GM19324 (cell line): ENCODE measurements at regions not wholly inside any gene's neighbourhood (a gene's known extent, or its start where the extent isn't known, plus 50 kb on each side); places are given as distances from the start of the nearest gene placed in this dataset.

Source experiments
- ATAC-seq: cut with Tn5 transposase; IDR thresholded peaks from one replicate; pipeline ENCODE4 v1.9.1; 2021; ENCODE audit warnings: mild to moderate bottlenecking, moderate library complexity; ENCODE audit not compliant: unreplicated experiment, low FRiP score

DNA sequence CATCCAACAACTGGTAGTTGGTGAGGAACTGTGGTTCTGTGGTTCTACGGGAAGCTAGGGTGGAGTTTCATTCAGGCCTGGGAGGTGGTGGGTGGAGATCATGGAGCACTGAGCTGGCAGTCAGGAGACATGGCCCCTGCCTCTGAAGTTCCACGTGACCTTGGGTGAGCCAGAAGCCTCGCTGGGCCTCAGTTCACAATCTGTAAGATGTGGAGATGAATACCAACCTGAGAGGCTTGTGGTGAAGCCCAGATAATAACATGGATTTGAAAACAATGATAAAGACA lies 177.9 kb downstream of the MACROH2A1 start:
- ATAC-seq, result no peak

- ATAC-seq, result no peak
Measured at GRCh38 chr5:135220394-135221186, 178.4 kb downstream of the MACROH2A1 start.

- no peak for ATAC-seq
Measured at GRCh38 chr5:135219868-135220267, 179.2 kb downstream of the MACROH2A1 start.

DNA sequence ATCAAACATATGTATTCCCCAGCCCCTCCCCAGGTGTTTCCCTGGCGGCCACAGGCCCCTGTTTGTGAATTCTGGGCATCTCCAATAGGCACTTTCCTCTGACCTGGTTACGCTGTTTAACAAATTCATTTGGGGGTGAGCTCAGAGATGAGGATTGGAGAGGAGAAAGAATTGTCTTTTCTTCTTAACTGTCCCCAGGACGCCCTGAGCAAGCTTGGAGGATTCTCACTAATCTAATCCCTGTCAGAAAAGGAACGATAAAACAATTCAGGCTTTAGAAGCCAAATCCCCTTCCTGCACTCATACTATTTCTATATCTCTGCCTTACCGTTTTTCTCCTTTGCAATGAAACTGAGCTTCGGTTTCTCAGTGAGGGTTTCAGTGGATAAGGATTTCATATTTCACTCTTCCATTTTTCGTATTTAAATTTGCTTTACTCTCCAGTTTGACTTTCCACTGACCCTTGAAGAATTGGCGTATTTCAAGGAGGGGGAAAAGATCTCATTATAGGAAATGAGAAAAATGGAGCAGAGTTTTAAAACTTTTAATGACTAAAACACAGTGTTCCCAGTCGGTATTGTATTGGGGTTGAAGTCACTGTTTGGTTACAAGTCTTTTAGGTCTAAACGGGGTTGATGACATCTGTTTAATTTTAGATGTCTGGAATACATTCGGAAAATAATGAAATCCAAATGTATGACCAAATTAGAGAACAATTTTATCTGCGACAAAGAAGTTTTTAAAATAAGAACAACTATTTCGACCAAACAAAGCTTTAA lies 180.1 kb downstream of the MACROH2A1 start:
- no peak for ATAC-seq

GRCh38 chr5:135218486-135218755 lies 180.6 kb downstream of the MACROH2A1 start:
- ATAC-seq, result no peak

- ATAC-seq, result no peak
Measured at GRCh38 chr5:135217669-135218485, 181.2 kb downstream of the MACROH2A1 start.

DNA sequence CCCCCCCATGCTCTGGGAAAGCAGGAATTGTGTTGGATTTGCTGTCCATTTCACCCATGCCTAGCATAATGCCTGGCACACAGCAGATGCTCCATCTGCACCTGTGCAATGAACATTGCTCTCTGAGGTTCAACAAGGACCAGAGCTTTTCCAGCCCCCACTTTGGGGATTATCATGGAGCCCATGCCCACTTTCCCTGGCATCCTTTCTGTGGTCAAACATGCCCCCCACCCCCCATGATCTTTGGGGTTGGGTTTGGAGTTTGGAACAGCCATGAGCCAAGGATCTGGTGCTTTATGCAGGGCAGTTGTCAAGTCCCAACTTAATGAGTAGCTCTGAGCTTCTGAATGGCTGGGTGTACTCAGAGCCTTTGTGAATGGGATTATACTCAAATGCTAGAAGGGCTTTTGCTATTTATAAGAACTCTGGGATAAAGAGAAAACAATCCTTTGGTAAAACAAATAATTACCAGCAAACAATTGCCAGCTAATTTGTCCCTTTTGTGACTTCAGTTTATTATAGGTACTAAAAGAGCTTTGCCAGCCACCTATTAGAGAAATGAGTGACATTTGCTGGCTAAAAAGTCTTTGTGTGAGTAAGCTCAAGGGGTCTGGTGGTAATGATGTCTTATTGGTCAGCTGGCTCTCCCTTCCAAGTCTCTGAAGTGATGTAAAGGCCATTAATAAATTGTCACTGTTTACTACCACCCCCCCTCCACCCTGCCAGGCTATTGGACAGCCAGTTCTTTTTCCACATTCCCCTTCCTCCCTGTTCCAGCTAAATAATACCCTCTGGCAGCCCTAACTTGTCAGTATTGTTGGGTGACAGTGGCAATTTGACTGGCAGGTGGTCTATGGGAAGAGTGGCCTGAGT lies 182.3 kb downstream of the MACROH2A1 start:
- no peak for ATAC-seq

DNA sequence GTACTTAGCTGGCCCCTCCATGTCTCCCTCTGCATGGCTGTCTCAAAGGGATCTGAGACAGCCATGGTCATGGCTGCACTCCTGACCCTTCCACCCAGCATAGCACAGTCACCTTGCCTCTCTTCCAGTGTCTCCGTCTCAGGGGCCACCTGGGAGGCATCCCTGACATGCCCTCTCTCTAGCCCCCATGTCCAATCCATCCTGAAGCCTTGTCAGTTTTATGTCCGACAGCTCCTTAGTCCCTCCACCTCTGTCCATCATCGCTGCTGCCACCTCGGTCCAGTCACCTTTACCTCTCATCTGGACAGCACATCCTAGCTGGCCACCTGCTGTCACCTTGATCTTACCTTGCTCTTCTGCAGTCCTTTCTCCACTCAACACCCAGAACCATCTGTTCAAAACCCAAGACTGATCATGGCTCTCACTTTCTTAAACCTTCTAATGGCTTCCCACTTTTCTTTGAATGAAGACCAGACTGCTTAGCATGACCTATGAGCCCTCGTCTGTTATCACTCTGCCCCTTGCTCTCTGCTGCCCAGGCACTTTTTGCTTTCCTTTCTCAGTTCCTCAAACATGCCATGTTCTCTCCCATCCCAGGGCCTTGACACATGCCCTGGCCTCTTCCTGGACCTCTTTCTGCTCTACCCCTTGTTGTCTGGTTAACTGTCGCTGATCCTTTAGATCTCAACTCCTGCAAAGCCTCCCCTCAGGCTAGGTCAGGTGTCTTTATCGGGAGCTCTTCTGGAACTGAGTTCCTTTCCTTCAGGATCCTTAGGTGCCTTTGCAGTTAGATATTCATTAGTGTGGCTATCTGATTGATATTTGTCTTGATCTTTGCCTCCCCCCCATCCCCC lies 181.8 kb upstream of the PITX1 start:
- no peak for ATAC-seq

DNA sequence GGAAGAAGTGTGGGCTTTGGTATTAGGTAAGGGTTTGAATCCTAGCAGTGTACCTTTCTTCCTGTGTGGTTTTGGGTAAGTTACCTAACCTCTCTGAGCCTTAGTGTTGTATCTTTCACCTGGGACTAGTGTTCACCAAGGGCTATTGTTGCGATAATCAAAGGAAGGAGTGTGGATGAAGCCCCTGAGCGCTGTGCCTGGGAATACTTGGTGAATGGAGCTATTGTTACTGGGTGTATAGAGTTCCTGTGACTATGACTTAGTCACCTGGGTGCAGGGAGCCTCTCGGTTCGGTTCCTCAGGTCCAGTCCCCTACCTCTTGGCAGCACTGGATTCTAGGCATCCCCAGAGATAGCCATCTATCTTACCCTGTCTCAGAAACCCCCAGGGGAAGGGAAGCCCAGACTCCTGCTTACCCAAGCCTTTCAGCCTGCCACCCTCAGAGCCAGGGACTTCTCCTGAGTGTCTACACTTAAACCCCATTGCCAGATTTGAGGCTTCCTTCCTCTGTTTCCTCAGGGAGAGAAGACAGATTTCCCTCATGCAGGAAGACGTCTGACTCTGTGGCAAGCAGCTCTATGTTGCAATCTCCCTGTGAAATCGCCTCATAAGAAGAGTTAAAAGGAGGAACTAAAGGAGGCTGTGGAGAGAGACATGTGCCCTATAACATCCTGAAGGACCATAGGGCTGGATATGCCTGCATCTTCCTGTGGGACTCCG lies 181.0 kb upstream of the PITX1 start:
- ATAC-seq, result no peak

- no peak for ATAC-seq
Measured at GRCh38 chr5:135213466-135214239, 179.6 kb upstream of the PITX1 start.

DNA sequence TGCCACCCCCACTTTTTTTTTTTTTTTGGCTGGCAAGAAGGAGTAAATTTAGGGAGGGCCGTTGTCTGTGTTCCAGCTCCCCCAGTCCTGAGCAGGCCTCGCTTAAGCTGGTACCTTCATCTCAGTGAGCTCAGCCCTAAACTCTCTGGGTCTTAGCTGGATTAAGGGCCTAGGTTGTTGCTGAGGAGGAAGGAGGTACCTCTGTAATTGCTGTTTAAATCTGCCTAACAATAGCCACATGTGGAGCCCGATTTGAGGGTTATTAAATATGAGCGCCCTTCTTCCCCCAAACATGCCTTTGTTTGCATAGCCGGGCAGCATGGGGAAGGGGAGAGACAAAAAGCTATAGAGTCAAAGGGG lies 179.0 kb upstream of the PITX1 start:
- ATAC-seq, result no peak

GRCh38 chr5:135212361-135213026 lies 178.5 kb upstream of the PITX1 start:
- ATAC-seq, result no peak

DNA sequence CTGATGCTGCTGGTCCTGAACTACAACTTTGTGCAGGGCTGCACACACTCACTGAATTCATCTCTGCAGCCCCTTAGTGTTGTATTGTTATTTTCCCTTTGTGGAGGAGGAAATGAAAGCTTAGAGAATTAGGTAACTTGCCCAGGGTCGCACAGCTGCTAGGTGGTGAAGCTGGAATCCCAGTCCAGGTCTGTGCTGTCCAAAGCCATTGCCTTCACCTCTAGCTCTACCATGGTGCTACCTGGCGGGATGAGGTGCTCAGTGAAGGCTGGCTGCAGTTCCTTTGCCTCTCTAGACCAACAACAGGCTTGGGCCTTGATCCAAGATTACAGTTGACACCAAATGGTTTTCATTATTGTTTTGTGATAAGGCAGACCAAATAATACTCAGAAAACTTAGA lies 177.8 kb upstream of the PITX1 start:
- ATAC-seq, result no peak

- no peak for ATAC-seq
Measured at GRCh38 chr5:135211083-135211790, 177.2 kb upstream of the PITX1 start.

DNA sequence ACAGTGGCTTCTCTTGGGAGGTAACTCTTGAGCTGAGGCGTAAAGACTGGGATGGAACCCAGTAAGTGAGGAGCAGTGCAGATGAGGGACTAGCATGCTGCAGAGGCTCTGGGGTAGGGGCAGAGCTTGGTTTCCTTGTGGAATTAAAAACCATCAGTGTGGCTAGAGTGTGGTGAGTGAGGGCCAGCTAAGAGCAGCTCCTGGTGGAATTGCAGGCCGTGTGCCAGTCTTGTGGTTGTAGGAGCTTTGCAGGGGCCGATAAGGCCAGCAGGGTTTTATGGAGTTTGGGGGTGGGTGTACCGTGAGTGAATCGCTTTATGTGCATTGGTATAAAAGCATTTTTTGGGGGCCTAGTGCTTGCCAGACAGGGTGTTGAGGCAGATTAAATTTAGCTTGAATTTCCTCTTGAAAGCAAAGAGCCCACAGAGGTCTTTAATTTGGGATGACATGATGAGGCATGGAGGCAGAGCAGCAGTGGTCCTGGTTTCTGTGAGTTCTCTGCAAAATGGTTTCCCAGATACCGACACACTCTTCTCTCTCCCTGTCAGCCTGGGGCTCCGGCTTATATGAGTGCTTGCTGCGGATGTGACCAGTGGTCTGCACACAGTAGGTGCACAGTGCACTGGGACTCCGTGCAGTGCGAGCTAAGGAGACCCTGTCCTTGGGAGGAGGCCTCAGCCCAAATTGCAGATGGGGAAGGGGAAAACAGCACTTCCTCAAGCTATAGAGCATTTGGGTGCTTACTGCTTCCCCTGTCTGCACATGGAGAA lies 176.4 kb upstream of the PITX1 start:
- ATAC-seq, result no peak

- no peak for ATAC-seq
Measured at GRCh38 chr5:135208903-135209721, 175.1 kb upstream of the PITX1 start.
